Smooth muscle cell of the brain vasculature (primary cell): ENCODE measurements at regions not wholly inside any gene's neighbourhood (a gene's known extent, or its start where the extent isn't known, plus 50 kb on each side); places are given as distances from the start of the nearest gene placed in this dataset.
"Not testable (repeated sequence)": the region's sequence is repeated elsewhere in the genome, so short reads cannot be mapped to it uniquely, and the experiment has no call there.

Experiments
- DNase-seq: peaks from one replicate; pipeline ENCODE4 v3.0.0-alpha.2; 2012; ENCODE audit warnings: low read depth, low spot score

- no peak for DNase-seq
Observed at GRCh38 chr14:28102814-28103213, 663.8 kb upstream of the FOXG1 start.

DNA sequence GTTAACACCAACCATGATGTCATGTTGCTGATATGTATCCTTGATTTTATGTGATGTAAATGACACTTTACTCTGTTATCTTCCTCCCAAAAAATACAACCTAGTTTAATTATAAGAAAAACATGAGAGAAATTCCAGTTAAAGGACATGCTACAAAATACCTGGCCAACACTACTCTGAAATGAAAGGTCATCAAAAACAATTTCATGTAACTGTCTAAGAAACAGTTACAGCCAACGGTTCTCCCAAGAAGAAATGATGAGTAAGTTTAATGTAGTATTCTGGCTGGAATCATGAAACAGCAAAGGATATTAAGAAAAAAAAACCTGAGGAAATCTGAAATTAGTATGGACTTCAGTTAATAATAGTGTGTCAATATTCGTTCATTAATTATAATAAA lies 653.3 kb upstream of the FOXG1 start:
- no peak for DNase-seq

GRCh38 chr14:28116716-28117115 lies 649.9 kb upstream of the FOXG1 start:
- DNase-seq: no peak

GRCh38 chr14:28119849-28120248 lies 646.7 kb upstream of the FOXG1 start:
- DNase-seq: no peak

DNA sequence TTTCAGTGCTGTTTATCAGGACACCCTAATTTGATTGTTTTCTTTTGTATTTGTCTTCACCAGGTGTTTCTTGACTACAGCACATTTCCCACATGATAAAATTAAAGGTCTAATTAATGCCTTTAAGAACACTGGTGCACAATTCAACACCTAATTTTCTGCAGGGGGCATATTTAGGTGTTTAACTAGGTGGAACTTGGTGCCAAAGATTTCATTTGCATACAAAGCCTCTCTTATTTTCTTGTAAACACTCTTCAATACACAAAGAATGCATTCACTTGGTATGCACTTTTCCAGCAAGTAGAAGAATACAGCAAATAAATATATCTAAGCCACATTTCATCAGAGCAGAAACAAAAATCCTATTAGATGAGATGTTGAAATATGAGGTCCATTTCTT lies 646.2 kb upstream of the FOXG1 start:
- no peak for DNase-seq

DNA sequence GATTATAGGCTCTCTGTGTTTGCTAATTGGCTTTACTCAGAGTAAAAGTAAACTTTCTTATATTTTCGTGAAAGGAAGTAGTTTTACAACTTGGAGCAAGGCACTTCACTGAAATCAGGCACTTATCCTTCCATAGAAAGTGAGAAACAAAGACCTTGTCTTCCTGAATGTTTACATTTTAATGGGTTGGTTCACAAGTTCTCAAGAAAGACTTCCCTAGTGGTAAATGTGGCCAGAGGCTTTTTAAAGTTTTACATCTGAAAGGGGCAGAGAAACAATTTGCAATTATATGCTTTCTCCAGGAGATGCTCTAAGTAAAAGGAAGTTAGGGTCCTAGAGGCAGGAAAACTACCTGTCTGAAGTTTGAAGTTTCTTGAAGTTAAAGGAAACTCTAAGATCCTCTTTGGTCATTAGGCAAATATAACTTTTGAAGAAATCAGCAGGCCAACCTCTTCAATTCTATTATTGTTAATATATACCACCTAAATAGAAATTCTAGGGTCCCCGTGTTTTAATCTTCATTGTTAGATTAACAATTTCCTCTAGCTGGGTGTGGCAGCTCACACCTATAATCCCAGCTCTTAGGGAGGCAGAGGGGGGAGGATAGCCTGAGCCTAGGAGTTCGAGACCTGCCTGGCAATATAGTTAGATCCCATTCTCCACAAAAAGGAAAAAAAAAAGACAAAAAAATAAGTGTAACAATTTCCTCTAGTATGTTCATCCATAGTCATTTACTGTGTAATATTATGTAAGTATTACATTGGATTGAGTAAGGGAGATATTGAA lies 644.9 kb upstream of the FOXG1 start:
- DNase-seq: no peak

DNA sequence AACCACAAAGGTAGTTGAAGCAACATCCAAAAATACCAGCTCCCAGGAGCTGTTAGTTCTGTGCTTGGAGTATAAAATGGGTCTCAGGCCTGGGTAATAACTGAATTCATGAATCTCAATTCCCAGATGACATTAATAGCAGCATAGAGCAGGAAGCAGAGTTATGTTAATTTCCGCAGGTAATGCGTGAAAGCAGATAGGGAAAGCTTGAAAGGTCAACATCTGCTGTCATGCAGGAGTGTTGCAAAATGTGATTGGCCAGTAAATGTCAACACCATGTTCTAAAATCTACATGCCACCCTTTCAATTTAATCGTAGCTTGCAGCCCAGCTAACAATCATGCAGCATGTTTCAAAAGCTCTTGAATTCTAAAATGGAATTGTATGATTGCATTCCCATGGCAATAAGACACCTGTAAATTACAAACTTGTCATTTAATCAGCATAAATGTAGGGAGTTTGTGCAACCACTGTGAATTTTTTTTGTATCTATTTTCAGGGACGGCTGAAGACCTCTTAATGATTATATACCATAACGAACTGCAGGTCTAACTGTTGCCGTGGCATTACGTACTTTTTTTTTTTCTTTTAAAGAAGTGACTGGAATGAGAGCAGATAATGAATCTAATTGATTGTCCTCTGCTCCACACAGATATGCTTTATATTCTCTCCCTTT lies 635.8 kb upstream of the FOXG1 start:
- DNase-seq: no peak

- no peak for DNase-seq
Observed at GRCh38 chr14:28138341-28138740, 628.2 kb upstream of the FOXG1 start.

- no peak for DNase-seq
Observed at GRCh38 chr14:28141662-28142061, 624.9 kb upstream of the FOXG1 start.

DNA sequence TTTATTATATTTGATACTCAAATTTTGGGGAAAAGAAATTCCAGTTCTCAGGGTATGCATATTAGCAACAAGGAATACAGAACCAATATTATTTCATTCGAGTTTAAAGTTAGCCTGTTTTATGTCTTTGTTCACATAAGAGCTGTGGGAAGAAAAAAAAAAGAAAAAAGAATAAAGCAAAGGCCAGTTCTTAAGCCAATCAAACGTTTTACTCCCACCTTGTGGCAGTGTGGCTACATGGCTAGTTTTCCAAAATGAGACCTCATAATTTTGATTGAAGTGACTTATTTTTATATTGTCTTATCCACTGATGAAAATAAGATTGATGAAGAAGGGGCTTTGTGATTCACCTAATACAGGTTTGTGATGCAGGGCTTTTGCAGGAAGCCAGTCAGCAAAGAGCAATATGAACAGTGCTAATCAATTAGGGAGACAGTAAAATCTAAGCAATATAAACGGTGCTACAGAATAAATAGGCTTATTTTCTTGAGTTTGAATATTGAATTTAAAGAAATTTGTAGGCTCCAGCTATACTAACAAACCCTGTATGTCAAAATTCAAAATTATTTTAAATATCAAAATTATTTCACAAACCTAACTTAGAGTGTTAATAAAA lies 624.1 kb upstream of the FOXG1 start:
- DNase-seq: no peak

- DNase-seq: no peak
Observed at GRCh38 chr14:28143316-28143715, 623.3 kb upstream of the FOXG1 start.

- no peak for DNase-seq
Observed at GRCh38 chr14:28151926-28152325, 614.7 kb upstream of the FOXG1 start.

- DNase-seq: no peak
Observed at GRCh38 chr14:28152453-28153044, 614.0 kb upstream of the FOXG1 start.

GRCh38 chr14:28157289-28157869 lies 609.2 kb upstream of the FOXG1 start:
- DNase-seq: no peak

DNA sequence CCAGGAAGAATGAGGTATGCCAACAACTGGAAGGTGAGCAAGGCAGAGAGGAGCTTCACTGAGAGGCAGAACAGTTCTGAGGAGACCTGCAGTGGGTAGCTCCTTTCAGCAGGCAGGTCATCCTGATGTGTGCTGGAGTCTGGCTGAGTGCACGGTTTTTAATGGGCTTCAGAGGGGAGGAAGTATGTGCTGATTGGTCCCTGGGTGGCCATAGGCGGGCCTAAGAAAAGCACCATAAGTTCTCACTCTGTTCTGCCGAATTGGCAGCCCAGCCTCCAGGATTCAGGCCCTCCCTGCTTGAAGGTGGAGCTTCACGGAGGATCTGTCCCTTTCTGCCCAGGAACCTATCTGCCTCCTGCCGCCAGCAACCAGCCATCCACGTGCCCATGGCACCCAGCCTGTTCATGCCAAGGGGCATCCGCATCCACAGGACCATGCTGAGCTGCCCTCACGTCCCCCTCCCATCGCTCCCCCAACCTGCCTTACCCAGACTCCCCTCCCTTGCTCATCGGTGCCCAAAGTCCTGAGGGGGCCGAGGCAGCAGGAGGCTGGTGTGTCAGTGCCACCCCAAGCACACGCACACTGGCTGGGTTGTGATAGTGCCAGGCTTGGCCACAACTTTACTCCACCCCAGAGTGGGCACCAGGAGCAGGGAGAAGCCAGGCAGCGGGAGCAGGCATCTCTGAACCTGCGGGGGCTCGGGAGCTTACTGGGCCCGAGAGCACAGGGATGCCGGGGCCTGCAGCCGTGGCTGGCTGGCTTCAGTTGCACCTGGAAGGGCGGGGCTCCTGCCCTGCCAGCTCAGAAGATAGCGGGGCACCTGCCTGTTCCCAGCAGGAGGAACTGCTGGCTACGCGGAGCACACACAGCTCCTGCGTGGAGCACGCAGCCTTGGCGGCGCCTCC lies 608.4 kb upstream of the FOXG1 start:
- DNase-seq: no peak

GRCh38 chr14:28161040-28161439 lies 605.5 kb upstream of the FOXG1 start:
- no peak for DNase-seq

DNA sequence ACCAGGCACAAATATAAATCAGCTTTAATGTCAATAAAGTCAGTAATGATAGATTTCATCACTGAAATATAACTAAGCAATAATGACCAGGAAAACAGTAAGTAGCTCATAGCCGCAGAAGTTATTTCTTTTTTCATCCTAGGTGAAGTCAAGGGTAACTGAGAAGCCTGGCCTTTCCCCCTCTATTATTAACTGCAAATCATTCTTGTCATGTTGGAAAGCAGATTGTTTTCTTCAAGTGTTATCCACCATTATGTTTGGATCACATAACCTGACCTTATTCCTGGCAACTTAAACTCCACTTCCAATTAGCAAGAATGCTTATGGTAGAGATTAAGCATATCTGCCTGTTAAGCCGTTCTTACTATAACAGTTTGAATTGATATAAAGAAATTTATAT lies 603.4 kb upstream of the FOXG1 start:
- DNase-seq: no peak

DNA sequence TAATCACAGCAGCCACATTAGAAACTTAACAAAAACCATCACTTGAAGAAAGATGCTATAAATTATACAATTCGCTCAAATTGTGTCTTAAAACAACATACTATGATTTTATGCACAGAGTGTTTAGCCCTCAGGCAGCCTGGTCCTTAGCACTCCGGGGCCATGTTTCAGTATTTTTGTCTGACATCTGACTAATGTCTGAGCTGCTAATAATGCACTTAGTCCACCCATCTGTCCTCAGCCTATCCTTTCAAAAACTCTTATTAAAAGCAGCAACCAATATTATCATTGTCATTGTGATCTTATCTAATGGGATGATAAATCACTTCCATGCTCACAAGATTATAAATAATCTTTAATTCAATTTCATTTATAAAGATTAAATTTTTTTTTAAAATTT lies 602.7 kb upstream of the FOXG1 start:
- DNase-seq: no peak

DNA sequence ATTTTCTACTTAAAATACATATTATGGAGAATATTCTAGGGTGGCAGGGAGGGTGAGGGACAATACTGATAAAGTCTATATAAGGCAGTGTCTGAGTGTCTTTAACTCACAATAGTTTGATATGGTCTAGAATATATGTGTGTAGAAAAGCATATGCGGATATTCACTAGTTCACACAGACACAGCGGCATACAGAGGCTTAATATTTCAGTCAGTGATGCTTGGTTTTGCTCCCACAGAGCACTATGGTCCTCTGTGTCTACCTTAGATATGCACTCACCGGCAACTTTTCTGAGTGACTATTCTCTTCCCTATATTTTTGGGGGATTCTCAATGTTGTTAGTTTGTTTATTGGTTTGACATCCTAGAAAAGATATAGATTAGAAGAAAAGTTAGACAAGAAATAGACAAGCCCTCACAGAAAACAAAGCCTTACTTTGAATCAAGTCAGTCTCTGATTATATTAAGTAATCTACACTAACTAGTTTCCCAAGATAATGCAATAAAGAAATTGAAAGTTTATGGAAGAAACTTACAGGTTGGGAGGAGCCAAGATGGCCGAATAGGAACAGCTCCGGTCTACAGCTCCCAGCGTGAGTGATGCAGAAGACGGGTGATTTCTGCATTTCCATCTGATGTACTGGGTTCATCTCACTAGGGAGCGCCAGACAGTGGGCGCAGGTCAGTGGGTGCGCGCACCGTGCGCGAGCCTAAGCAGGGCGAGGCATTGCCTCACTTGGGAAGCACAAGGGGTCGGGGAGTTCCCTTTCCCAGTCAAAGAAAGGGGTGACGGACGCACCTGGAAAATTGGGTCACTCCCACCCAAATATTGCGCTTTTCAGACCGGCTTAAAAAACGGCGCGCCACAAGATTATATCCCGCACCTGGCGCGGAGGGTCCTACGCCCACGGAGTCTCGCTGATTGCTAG lies 578.4 kb upstream of the FOXG1 start:
- not testable (repeated sequence) for DNase-seq

DNA sequence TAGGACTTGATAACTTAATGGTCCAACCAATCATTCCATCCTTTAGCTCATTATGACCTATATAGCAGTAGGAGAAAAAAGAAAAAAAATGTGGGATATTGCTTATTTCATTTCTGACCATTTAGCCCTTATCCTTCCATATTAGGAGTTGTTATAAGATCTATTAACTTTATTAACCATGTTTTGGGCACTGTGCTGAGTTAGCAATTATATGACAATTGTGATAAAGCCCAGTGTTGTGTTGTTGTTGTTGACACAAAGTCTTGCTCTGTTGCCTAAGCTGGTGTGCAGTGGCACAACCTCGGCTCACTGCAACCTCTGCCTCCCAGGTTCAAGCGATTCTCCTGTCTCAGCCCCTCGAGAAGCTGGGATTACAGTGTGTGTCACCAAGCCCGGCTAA lies 569.7 kb upstream of the FOXG1 start:
- no peak for DNase-seq
